IMR-90 (cell line): ENCODE measurements at regions not wholly inside any gene's neighbourhood (a gene's known extent, or its start where the extent isn't known, plus 50 kb on each side); places are given as distances from the start of the nearest gene placed in this dataset.

ENCODE experiments used
- ATAC-seq: fragments of 200-7000 bp; cut with Tn5 transposase; 2 replicates; pipeline ENCODE4 v1.9.1; 2020; ENCODE audit warnings: low read depth, mild to moderate bottlenecking, moderate library complexity
- BruUV-seq: library from RNA; stranded (reverse); fragments of 400-500 nt; replicated peaks from 2 replicates; lab custom pipeline; 2021; lab: Mats Ljungman, UMichigan
- CTCF ChIA-PET: fragments of 300-600 bp; formaldehyde crosslinking; extraction: SDS; loops from one replicate; lab custom pipeline; 2021; ENCODE audit warnings: antibody characterized with exemption; lab: Yijun Ruan, JAX
- POLR2A ChIA-PET: fragments of 300-600 bp; sonication (Branson Sonifier 250); formaldehyde crosslinking; loops from one replicate; lab custom pipeline; 2022; ENCODE audit warnings: antibody characterized with exemption; ENCODE audit not compliant: unreplicated experiment; lab: Charles Lee
- DNase-seq: peaks from one replicate; pipeline ENCODE4 v3.0.0; 2013
- H2AFZ ChIP-seq: replicated peaks from 2 replicates; pipeline ENCODE3; 2013; ENCODE audit warnings: low read length, mild to moderate bottlenecking; ENCODE audit not compliant: poor library complexity
- H2AK5ac ChIP-seq: 2 replicates; pipeline ENCODE4 v1.6.1; 2013; ENCODE audit warnings: low read depth, low read length, inconsistent platforms
- H2AK9ac ChIP-seq: replicated peaks from 2 replicates; pipeline ENCODE3; 2013; ENCODE audit warnings: mild to moderate bottlenecking, low read depth, low read length, moderate library complexity; ENCODE audit not compliant: poor library complexity
- H2BK120ac ChIP-seq: 2 replicates; pipeline ENCODE4 v1.6.1; 2013; ENCODE audit warnings: low read depth, low read length, inconsistent platforms
- H2BK15ac ChIP-seq: 3 replicates; pipeline ENCODE4 v1.6.1; 2013; ENCODE audit warnings: low read depth, low read length, inconsistent platforms
- H2BK20ac ChIP-seq: 2 replicates; pipeline ENCODE4 v1.6.1; 2013; ENCODE audit warnings: low read depth, mild to moderate bottlenecking, inconsistent platforms, low read length, moderate library complexity
- H2BK5ac ChIP-seq: 2 replicates; pipeline ENCODE4 v1.6.1; 2013; ENCODE audit warnings: mild to moderate bottlenecking, low read depth, low read length, inconsistent platforms; ENCODE audit not compliant: poor library complexity, severe bottlenecking
- H3K14ac ChIP-seq: replicated peaks from 2 replicates; pipeline ENCODE4 v1.6.1; 2013; ENCODE audit warnings: low read depth, low read length, inconsistent platforms
- H3K18ac ChIP-seq: 2 replicates; pipeline ENCODE4 v1.6.1; 2013; ENCODE audit warnings: low read depth, low read length, control low read depth
- H3K23ac ChIP-seq: 2 replicates; pipeline ENCODE4 v1.6.1; 2013; ENCODE audit warnings: low read depth, low read length, inconsistent platforms
- H3K27ac ChIP-seq: 2 replicates; pipeline ENCODE4 v1.5.1; 2013; ENCODE audit warnings: mild to moderate bottlenecking, control low read depth, low read length; ENCODE audit not compliant: insufficient read depth
- H3K27me3 ChIP-seq: 2 replicates; pipeline ENCODE4 v1.6.1; 2013; ENCODE audit warnings: low read length; ENCODE audit not compliant: control insufficient read depth, insufficient read depth
- H3K36me3 ChIP-seq: 2 replicates; pipeline ENCODE4 v1.6.1; 2013; ENCODE audit warnings: low read length, mixed read lengths; ENCODE audit not compliant: control insufficient read depth, insufficient read depth
- H3K4ac ChIP-seq: 2 replicates; pipeline ENCODE4 v1.6.1; 2013; ENCODE audit warnings: low read depth, low read length, inconsistent platforms
- H3K4me1 ChIP-seq: 2 replicates; pipeline ENCODE4 v1.6.1; 2013; ENCODE audit warnings: low read length, mixed read lengths; ENCODE audit not compliant: control insufficient read depth, insufficient read depth
- H3K4me2 ChIP-seq: 2 replicates; pipeline ENCODE4 v1.6.1; 2013; ENCODE audit warnings: low read depth, mild to moderate bottlenecking, control low read depth, low read length, moderate library complexity
- H3K4me3 ChIP-seq: 2 replicates; pipeline ENCODE4 v1.5.1; 2013; ENCODE audit warnings: low read depth, mild to moderate bottlenecking, control low read depth, low read length, moderate library complexity; ENCODE audit not compliant: insufficient read depth
- H3K56ac ChIP-seq: 2 replicates; pipeline ENCODE4 v1.6.1; 2013; ENCODE audit warnings: low read length, inconsistent platforms; ENCODE audit not compliant: insufficient read depth; ENCODE audit errors: extremely low read depth
- H3K79me1 ChIP-seq, 2 experiments: 2 replicates each; pipeline ENCODE4 v1.6.1; 2013; ENCODE audit warnings: low read length in 2 of 2, inconsistent platforms in 1 of 2, low read depth in 1 of 2
- H3K9ac ChIP-seq: 2 replicates; pipeline ENCODE4 v1.6.1; 2013; ENCODE audit warnings: low read depth, low read length, control low read depth
- H3K9me1 ChIP-seq: 2 replicates; pipeline ENCODE4 v1.6.1; 2013; ENCODE audit warnings: low read length, inconsistent platforms; ENCODE audit not compliant: insufficient read depth
- H3K9me3 ChIP-seq: 2 replicates; pipeline ENCODE4 v1.6.1; 2013; ENCODE audit warnings: low read length; ENCODE audit not compliant: control insufficient read depth, insufficient read depth
- H4K20me1 ChIP-seq: 2 replicates; pipeline ENCODE4 v1.6.1; 2013; ENCODE audit warnings: low read length, inconsistent platforms; ENCODE audit not compliant: insufficient read depth
- H4K5ac ChIP-seq: 2 replicates; pipeline ENCODE4 v1.6.1; 2013; ENCODE audit warnings: mild to moderate bottlenecking, low read depth, low read length, control low read depth
- H4K8ac ChIP-seq, 2 experiments: 2 replicates each; pipeline ENCODE4 v1.6.1; 2013; ENCODE audit warnings: low read depth in 2 of 2, low read length in 2 of 2, control low read depth in 1 of 2, inconsistent platforms in 1 of 2
- H4K91ac ChIP-seq: 2 replicates; pipeline ENCODE4 v1.6.1; 2013; ENCODE audit warnings: low read depth, low read length, inconsistent platforms; ENCODE audit not compliant: insufficient read depth
- CTCF ChIP-seq: conservative IDR thresholded peaks from 2 replicates; pipeline ENCODE4 v1.5.1; 2012; ENCODE audit warnings: mild to moderate bottlenecking, low read depth, low read length, improper control_type of control experiment
- ELK1 ChIP-seq: fragments of 150-350 bp; IDR thresholded peaks from 2 replicates; pipeline ENCODE4 v1.6.1; 2016; ENCODE audit warnings: low read depth, mild to moderate bottlenecking, low read length, moderate library complexity, borderline replicate concordance
- MXI1 ChIP-seq: IDR thresholded peaks from 2 replicates; pipeline ENCODE4 v1.6.1; 2012; ENCODE audit warnings: low read depth, mild to moderate bottlenecking, low read length, moderate library complexity, borderline replicate concordance
- RFX5 ChIP-seq: IDR thresholded peaks from 2 replicates; pipeline ENCODE4 v1.8.0; 2012; ENCODE audit warnings: low read depth, mild to moderate bottlenecking, low read length, moderate library complexity
- WGBS, 2 experiments: methylation state at CpG; one replicate each; pipeline versions ENCODE4 v1.1.5 to v1.1.7; 2013; ENCODE audit warnings: missing lambda C conversion rate in 2 of 2; ENCODE audit not compliant: insufficient read length in 1 of 2; ENCODE audit errors: extremely low coverage in 2 of 2; 5-methylcytosine and 5-hydroxymethylcytosine counted together
- dilution Hi-C: fragments of 300-500 bp; cut with HindIII; formaldehyde crosslinking; loops from one replicate; pipeline ENCODE4 v1.14.3; 2018; ENCODE audit warnings: low sequenced_read_pairs; ENCODE audit not compliant: unreplicated experiment
- in situ Hi-C: fragments of 300-500 bp; cut with MboI; formaldehyde crosslinking; loops from 3 replicates; pipeline ENCODE4 v1.14.3; 2019; ENCODE audit warnings: low sequenced_read_pairs, inconsistent platforms, mixed read lengths
- intact Hi-C: fragments of 100-400 bp; cut with micrococcal nuclease; formaldehyde crosslinking; loops from 2 replicates; pipeline ENCODE4 v1.10.0; 2022

GRCh38 chr13:58191754-58192153 is 560.2 kb downstream of the PCDH17 start:
- no peak overlapping the region for H3K9ac ChIP-seq
- H3K56ac ChIP-seq = no peak overlapping the region
- no peaks in the 10 kb centered on the region for H3K36me3 ChIP-seq
- no peaks in the 10 kb centered on the region for H3K27me3 ChIP-seq
- H4K91ac ChIP-seq = no peak overlapping the region
- H3K23ac ChIP-seq = no peak overlapping the region
- dilution Hi-C loops = no loop called here
- no peaks in the 10 kb centered on the region for H3K9me1 ChIP-seq
- H2BK15ac ChIP-seq = no peak overlapping the region
- H3K4ac ChIP-seq = no peak overlapping the region
- no peak overlapping the region for H4K5ac ChIP-seq
- H4K8ac ChIP-seq = no peak overlapping the region
- WGBS, 2 experiments = no CpG with 5 or more reads among the region's 1 CpG
- in situ Hi-C loops = no loop called here
- H2AK9ac ChIP-seq = no peak overlapping the region
- CTCF ChIA-PET = no interaction called here
- ATAC-seq (no peak), DNase-seq (no peak)
- H2AK5ac ChIP-seq = no peak overlapping the region
- no peak overlapping the region for H2BK5ac ChIP-seq
- H4K20me1 ChIP-seq = no peaks in the 10 kb centered on the region
- POLR2A ChIA-PET = no interaction called here
- intact Hi-C loops = no loop called here
- H2AFZ ChIP-seq = no peak overlapping the region
- H3K4me2 ChIP-seq = no peak overlapping the region
- no peak overlapping the region for H2BK120ac ChIP-seq
- no peaks in the 10 kb centered on the region for H3K4me1 ChIP-seq
- H3K9me3 ChIP-seq = peaks cover 6% of the 10 kb centered on the region
- H3K79me1 ChIP-seq = no peaks in the 10 kb centered on the region
- H3K18ac ChIP-seq = no peak overlapping the region
- TF ChIP-seq MXI1 (no peak), CTCF (no peak), RFX5 (no peak), ELK1 (no peak)
- H3K4me3 ChIP-seq = no peak overlapping the region
- no peak overlapping the region for H3K14ac ChIP-seq
- no TSS peak for BruUV-seq
- H2BK20ac ChIP-seq = no peak overlapping the region
- no peak overlapping the region for H3K27ac ChIP-seq
